GM21717 (cell line): ENCODE measurements at regions not wholly inside any gene's neighbourhood (a gene's known extent, or its start where the extent isn't known, plus 50 kb on each side); places are given as distances from the start of the nearest gene placed in this dataset.

Source experiments
- ATAC-seq: cut with Tn5 transposase; IDR thresholded peaks from one replicate; pipeline ENCODE4 v1.9.1; 2021; ENCODE audit warnings: mild to moderate bottlenecking, moderate library complexity; ENCODE audit not compliant: unreplicated experiment

GRCh38 chr5:88401686-88402085, 133.0 kb upstream of the TMEM161B start:
- no peak for ATAC-seq

GRCh38 chr5:88401228-88401627, 132.6 kb upstream of the TMEM161B start:
- no peak for ATAC-seq

- no peak for ATAC-seq
Observed at GRCh38 chr5:88399561-88399960, 130.9 kb upstream of the TMEM161B start.

DNA sequence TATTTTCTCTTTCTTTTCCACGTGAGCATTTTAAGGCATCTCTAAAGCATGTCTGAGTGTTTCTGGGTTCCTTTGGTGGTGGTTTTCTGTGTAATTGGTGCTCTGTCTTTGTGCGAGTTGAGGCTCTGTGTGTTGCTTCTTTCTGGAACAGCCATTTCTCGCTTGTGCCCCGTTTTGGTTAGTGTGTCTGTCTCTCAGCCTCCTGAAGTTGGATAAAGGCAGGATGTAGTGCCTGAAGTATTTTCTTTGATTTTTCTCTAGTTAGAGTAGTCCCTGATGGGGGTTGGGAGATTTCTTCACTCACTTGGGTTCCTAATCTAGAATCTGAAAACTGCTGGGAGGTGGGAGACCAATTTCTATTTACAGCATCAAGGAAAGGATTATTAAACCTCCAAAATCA, 129.7 kb upstream of the TMEM161B start:
- ATAC-seq = no peak

DNA sequence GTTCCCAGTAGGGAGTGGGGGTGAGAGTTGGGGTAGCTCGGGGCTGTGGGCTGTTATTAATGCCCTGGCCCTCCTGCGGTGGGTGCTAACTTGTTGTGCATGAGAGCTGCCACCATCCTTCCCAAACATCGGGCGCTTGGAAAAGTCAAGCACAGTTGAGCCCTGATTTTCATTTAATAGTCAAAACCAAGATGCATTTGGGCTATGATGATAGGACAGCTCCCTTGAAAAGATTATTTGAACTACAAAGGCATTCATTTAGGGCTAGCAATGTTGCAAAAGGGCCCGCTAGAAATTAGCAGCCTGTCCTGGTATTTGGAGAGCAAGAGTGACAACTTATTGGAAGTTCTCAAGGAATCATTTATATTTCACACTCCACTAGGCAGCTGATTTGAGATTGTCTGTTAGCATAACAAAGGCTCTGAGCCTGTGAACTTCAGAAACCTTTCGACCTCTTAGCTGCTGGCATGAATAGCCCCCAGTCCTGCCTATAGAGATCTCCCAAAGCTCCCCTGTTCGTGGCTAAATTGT, 128.2 kb upstream of the TMEM161B start:
- ATAC-seq = no peak

GRCh38 chr5:88396000-88396535, 127.4 kb upstream of the TMEM161B start:
- ATAC-seq = no peak

DNA sequence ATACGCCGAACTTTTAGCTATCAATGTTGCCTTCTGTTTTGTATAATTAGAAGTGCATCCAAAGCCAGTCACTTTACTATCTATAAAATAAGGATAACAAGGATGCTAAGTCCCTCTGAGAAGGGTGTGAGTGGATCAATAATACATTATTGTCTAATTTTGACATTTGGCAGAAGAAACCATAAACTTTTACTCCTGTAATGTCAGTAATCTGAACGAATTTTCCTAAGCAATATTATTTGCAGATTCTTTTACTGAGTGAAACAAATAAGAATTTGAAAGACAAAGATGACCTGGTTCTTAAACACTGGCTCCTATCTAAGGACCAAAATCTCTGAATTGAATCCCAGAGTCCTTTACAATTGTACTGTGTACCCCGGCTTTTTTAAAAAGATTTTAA, 126.6 kb upstream of the TMEM161B start:
- ATAC-seq = no peak

DNA sequence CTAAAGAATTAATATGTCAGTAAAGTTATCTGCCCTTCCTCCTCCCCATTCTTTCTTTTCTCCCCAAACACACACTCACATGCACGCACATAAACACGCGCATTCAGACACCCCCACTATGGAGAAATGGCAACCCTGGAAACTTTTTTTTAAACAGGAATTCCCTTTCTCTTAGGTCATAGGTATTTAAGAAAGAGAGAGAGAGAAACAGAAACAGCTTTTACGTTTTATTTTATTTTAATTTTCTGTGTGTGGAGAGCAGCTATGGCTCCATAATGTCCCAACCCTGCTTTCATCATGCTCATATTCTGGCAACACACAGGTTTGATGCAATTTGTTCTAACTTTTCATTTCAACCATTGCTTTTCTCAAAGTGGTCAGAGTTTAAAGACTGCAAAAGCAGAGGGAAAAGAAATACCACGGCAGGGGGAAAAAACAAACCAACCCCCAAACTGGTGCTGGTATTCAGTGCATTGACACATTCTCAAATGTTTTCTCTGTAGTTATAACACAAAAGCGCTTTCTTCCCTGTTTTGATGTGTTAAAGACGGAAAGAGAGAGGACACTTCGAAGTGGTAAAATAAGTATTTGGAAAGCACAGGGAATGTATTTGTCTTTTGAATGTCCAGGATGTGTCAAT, 126.0 kb upstream of the TMEM161B start:
- no peak for ATAC-seq

DNA sequence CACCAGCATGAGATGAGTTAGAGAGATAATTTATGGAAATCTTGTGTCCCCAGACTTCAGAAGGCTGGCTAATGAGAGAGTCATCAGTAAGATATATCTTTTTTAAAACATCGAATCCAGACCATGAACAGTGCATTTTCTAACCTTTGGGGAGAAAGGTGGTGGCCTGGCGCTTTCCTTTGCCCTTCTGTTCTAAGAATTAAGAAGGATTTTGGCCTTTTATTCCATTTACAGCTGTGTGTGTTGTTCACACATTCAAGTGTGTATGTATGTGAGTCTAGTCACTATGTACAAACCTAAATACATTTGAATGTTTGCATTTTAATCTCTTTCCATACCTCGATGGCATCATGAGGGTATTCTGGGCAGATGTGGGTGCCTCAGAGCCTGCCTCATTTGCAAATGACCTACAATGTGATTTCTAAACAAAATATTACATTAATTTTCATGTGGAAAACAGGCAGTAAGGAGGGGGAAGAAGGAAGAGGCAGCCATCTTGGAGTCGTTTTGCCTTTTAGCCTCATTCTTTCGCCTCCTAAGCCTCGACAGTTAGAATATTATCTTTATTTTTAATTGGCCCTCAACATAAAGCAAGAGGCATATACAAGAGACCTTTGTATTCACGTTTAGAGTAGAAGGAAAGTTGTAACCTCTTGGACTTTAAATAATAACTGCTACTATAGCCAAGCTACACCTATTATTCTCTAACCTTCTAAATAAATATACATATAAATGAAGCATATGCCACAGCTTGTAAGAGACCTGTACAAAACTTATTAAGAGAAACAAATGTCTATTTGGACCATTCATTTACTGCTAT, 125.3 kb upstream of the TMEM161B start:
- no peak for ATAC-seq

DNA sequence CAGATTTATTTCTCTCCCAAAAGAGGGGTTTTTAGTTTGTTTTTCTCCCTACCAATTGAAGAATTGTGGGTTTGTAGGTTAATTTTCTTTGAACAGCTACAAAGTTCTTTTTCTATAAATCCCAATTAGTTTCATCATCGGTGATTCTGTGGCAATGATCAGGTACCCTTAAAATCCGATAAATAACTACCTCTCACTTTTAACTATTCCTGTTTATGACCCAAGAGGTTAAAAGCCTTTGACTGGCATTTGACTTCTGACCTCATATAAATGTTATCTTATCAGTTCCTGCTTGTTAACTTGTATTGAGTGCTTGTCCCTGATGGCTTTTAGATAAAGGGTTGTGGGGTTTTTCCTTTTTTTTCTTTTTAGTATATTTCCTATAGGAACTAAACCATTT, 124.4 kb upstream of the TMEM161B start:
- no peak for ATAC-seq

GRCh38 chr5:88391991-88392390, 123.3 kb upstream of the TMEM161B start:
- ATAC-seq = no peak

- no peak for ATAC-seq
Observed at GRCh38 chr5:88391116-88391515, 122.5 kb upstream of the TMEM161B start.

- ATAC-seq = no peak
Observed at GRCh38 chr5:88390481-88390880, 121.8 kb upstream of the TMEM161B start.

DNA sequence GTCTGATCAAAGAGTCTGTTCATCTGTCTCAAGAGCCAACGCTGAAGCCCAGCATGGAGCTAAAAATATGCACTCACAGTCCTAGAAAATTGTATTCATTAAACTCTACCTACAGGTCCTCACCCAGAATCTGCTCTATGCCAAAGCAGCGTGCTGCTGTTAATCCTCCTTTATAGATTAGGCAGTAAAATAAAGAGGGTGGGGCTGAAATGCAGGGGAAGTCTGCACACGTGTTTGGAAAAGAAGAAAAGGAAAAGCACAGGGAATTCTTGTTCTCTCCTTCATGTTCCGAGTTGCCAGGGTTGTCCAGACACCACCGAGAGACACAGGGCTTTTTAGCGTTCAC, 121.4 kb upstream of the TMEM161B start:
- no peak for ATAC-seq

- ATAC-seq = no peak
Observed at GRCh38 chr5:88389338-88390095, 120.9 kb upstream of the TMEM161B start.

DNA sequence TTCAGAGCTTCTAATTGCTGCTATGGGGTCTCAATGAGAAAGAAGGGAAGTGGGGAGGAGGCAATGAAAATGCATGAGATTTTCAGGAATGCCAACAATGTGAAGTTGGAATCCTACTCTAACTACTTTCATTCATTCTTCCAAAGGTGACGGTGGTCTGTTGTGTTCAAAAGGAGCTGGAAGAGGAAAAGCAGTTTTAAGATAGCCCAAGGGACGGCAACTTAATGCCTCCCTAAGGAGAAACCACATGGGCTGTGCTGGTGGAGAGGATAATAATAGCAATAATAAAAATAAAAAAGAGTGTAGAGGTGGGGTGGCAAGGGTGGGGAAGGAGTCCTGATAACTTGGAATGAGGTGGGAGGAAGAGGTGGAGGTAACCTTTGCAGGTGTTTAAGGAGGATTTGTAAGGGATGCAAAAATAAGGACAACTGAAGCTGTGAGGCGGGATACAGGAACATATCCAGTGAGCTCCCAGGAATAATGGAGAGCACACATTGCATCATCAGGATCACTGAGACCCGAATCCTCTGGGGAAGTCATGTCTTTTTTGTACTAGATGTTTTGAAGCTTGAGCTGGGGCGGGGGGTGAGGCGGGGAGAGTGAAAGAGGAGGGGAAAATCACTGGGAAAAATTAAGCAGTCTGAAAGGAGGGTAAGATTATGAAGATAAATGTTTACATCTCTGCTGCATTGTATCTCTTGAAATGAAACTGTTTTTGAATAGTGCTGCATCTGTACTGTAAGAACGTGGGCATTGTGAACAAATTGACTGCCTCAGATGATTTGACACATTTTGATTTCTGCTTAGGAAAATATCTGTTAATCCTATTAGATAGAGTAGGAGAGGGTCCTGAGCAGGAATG, 120.1 kb upstream of the TMEM161B start:
- no peak for ATAC-seq

GRCh38 chr5:88384886-88385285, 116.2 kb upstream of the TMEM161B start:
- ATAC-seq = no peak

GRCh38 chr5:88380332-88380731, 111.7 kb upstream of the TMEM161B start:
- ATAC-seq = no peak

- no peak for ATAC-seq
Observed at GRCh38 chr5:88377705-88378656, 109.3 kb upstream of the TMEM161B start.
